ENCODE measurements at regions not wholly inside any gene's neighbourhood (a gene's known extent, or its start where the extent isn't known, plus 50 kb on each side); places are given as distances from the start of the nearest gene placed in this dataset.

DNA sequence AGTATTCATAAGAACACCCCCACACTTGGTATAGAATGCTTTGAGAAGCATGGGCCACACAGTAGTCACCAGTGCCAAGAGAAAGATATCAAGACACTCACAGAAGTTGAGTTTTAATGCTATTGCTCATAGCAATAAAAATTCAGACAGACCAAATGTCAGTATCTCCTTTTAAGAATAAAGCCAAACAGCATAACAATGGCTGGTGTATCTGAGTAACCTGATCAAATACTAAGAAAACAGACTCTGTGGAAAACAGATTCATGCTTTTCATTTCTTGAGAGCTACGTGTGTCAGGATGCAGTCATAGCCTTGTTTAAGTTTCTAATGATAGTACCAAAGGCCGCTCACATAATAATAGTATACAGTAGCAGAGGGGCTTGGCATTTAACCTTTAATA is 778.5 kb downstream of the MECOM start:
- TF ChIP-seq POLR2AphosphoS5 (IDR thresholded peaks at IDR 0.05; ENCODE audit: borderline replicate concordance, low read depth, low read length) (no peak), EZH2 (IDR thresholded peaks at IDR 0.05) (no peak)
